ENCODE measurements at regions not wholly inside any gene's neighbourhood (a gene's known extent, or its start where the extent isn't known, plus 50 kb on each side); places are given as distances from the start of the nearest gene placed in this dataset.
A peak's percentile ranks its signal among the peaks of the same experiment; 100 is the strongest.

DNA sequence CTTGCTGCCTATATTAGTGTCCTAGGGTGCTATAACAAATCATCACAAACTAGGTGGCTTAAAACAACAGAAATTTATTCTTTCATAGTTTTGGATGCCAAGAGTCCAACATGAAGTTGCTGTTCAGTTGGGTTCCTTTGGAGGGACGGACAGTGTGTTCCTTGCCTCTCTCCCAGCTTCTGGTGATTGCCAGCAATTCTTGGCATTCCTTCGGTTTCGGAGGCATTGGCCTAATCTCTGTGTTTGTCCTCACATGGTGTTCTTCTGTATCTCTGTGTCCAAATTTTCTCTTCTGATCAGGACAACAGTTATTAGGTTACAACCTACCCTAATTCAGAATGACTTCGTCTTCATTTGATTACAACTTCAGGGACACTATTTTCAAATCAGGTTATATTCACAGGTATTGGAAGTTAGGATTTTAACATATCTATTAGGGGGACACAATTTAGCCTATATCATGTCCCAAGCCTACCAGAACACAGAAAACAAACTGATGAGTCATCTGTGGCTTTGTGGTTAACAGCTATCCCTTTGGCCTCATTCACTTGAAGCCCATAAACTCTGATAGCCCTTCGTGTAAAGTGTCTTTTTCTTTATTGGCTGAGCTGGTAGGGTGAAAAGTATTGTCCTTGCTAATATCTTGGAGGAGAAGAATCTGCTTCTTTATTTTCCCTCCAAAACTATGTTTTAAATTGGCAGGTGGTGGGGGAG, 83.2 kb upstream of the PAPPA2 start:
- Histone ChIP-seq H3K36me3 (replicated peaks in 1 of 2; ENCODE audit: control insufficient read depth in 1 of 2, insufficient read depth in 2 of 2, low read length in 2 of 2) (no peaks in the 10 kb centered on the region), H3K4me3 (replicated peaks in 1 of 3; ENCODE audit: insufficient read depth in 1 of 3, low read depth in 2 of 3, low read length in 3 of 3) (no peak overlapping the region), H3K4me1 (ENCODE audit: insufficient read depth, low read length) (no peaks in the 10 kb centered on the region), H3K79me2 (ENCODE audit: insufficient read depth, low read length) (no peaks in the 10 kb centered on the region), H3K27ac (ENCODE audit: extremely low read length, insufficient read depth, low read length) (no peak overlapping the region), H3K9ac (ENCODE audit: insufficient read depth, low read depth, low read length) (no peak overlapping the region), H3K9me3 (ENCODE audit: low read length) (no peaks in the 10 kb centered on the region), H3K27me3 (ENCODE audit: control insufficient read depth in 1 of 2, insufficient read depth in 2 of 2, low read length in 2 of 2) (no peaks in the 10 kb centered on the region), H3K4me2 (ENCODE audit: low read depth, low read length) (no peak overlapping the region), H2AFZ (ENCODE audit: low read length) (no peak overlapping the region), H4K20me1 (ENCODE audit: insufficient read depth, low read length) (no peaks in the 10 kb centered on the region)
- POLR2A ChIA-PET, result no interaction called here
- no peak for TF ChIP-seq ARNTL (CRISPR knock-in tag; IDR thresholded peaks at IDR 0.05)
- peak; percentile 8; the same call in 1 of the 2 replicates for TF ChIP-seq NFE2L2 (IDR thresholded peaks at IDR 0.05; ENCODE audit: low read length)
- no peak for TF ChIP-seq ZNF20 (CRISPR knock-in tag; IDR thresholded peaks at IDR 0.05)
- no TSS peak for BruUV-seq (replicated peaks)
- CTCF ChIA-PET (ENCODE audit: low intra/inter-chr PET ratio, low total read pairs), result no interaction called here
- FAIRE-seq (no peak), ATAC-seq (no peak), DNase-seq (ENCODE audit: low spot score) (no peak)
- intact Hi-C loops (cut with micrococcal nuclease; ENCODE audit: unreplicated experiment) (no loop called here), in situ Hi-C loops (cut with HindIII; ENCODE audit: extremely low pct_ligation_motif_present, low pct_unique_long_range_greater_than_20kb) (loop anchor here (10.0 to 25.0 kb wide), 3 partner anchors 308 to 505 kb away; no protein-coding TSS in a partner anchor)
- WGBS (ENCODE audit: low lambda C conversion rate), result 36% methylated on average over 5 of the region's 5 CpGs

DNA sequence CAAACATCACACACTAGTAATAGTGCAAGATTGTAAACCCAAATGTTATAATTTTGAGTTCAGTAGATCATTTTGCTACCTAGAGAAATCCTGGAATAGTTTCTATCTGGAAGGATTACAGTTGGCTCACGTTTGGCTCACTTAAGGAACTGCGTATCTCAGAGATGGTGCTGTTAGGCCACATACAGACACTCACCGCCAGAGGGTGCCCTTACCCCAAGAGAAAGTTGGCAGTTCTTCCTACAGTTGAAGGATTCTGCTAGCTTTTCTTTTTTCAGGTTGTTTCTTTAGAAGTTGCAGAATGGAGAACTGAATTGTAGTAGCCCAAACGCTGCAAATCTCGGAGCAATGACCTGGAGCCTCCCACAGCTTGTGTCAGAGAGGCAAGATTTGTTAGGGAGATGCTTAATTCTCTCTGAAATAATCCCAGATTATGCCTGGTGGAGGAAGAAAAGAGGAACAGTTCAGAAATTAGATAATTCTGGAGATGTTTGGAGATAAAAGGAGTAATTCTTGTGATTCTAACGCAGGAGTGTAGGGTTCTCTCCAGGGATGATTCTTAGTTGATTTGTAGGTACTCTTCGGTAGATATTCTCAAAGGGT, 87.9 kb upstream of the PAPPA2 start:
- BruUV-seq (replicated peaks), result no TSS peak
- no peaks in the 10 kb centered on the region for H3K4me1 ChIP-seq (ENCODE audit: insufficient read depth, low read length)
- no peak overlapping the region for H3K4me3 ChIP-seq (replicated peaks in 1 of 3; ENCODE audit: insufficient read depth in 1 of 3, low read depth in 2 of 3, low read length in 3 of 3)
- CTCF ChIA-PET (ENCODE audit: low intra/inter-chr PET ratio, low total read pairs), result interaction anchor here (1.2 to 1.4 kb wide), 3 partner anchors 317 to 506 kb away, joined by 3 to 4 read pairs (median 4); no protein-coding TSS in a partner anchor
- no peaks in the 10 kb centered on the region for H3K36me3 ChIP-seq (replicated peaks in 1 of 2; ENCODE audit: control insufficient read depth in 1 of 2, insufficient read depth in 2 of 2, low read length in 2 of 2)
- no peak overlapping the region for H3K4me2 ChIP-seq (ENCODE audit: low read depth, low read length)
- peak; percentile 82 for FAIRE-seq
- H3K9me3 ChIP-seq (ENCODE audit: low read length), result no peaks in the 10 kb centered on the region
- no peak overlapping the region for H3K27ac ChIP-seq (ENCODE audit: extremely low read length, insufficient read depth, low read length)
- H2AFZ ChIP-seq (ENCODE audit: low read length), result no peak overlapping the region
- POLR2A ChIA-PET, result no interaction called here
- intact Hi-C loops (cut with micrococcal nuclease; ENCODE audit: unreplicated experiment) (loop anchor here (1.0 kb wide), 1 partner anchor 91 kb away; no protein-coding TSS in a partner anchor), in situ Hi-C loops (cut with HindIII; ENCODE audit: extremely low pct_ligation_motif_present, low pct_unique_long_range_greater_than_20kb) (loop anchor here (10.0 to 25.0 kb wide), 3 partner anchors 312 to 510 kb away; no protein-coding TSS in a partner anchor)
- H3K9ac ChIP-seq (ENCODE audit: insufficient read depth, low read depth, low read length), result no peak overlapping the region
- H3K79me2 ChIP-seq (ENCODE audit: insufficient read depth, low read length), result no peaks in the 10 kb centered on the region
- peak; percentile 37 for DNase-seq (ENCODE audit: low spot score)
- 16% methylated on average over 5 of the region's 7 CpGs for WGBS (ENCODE audit: low lambda C conversion rate)
- H4K20me1 ChIP-seq (ENCODE audit: insufficient read depth, low read length), result no peaks in the 10 kb centered on the region
- no peaks in the 10 kb centered on the region for H3K27me3 ChIP-seq (ENCODE audit: control insufficient read depth in 1 of 2, insufficient read depth in 2 of 2, low read length in 2 of 2)
- peak; percentile 82 for ATAC-seq
- TF ChIP-seq ZBTB38 (CRISPR knock-in tag; IDR thresholded peaks at IDR 0.05) (no peak), ZFP1 (CRISPR knock-in tag; IDR thresholded peaks at IDR 0.05) (no peak), ELF1 (CRISPR knock-in tag; IDR thresholded peaks at IDR 0.05) (no peak), ZNF607 (CRISPR knock-in tag; IDR thresholded peaks at IDR 0.05; ENCODE audit: borderline replicate concordance) (no peak), FOSL1 (CRISPR knock-in tag; IDR thresholded peaks at IDR 0.05; ENCODE audit: borderline replicate concordance) (no peak), ZNF460 (CRISPR knock-in tag; IDR thresholded peaks at IDR 0.05; ENCODE audit: borderline replicate concordance) (no peak), ARNTL (CRISPR knock-in tag; IDR thresholded peaks at IDR 0.05) (no peak), XRCC5 (optimal IDR thresholded peaks at IDR 0.05; ENCODE audit: low read length) (peak; percentile 30), ZNF556 (CRISPR knock-in tag; IDR thresholded peaks at IDR 0.05; ENCODE audit: borderline replicate concordance) (no peak), ATF7-NPFF (CRISPR knock-in tag; IDR thresholded peaks at IDR 0.05; ENCODE audit: low read depth) (no peak), TEAD3 (CRISPR knock-in tag; optimal IDR thresholded peaks at IDR 0.05; ENCODE audit: borderline replicate concordance) (no peak)
- TF ChIP-seq, protein P1, sequence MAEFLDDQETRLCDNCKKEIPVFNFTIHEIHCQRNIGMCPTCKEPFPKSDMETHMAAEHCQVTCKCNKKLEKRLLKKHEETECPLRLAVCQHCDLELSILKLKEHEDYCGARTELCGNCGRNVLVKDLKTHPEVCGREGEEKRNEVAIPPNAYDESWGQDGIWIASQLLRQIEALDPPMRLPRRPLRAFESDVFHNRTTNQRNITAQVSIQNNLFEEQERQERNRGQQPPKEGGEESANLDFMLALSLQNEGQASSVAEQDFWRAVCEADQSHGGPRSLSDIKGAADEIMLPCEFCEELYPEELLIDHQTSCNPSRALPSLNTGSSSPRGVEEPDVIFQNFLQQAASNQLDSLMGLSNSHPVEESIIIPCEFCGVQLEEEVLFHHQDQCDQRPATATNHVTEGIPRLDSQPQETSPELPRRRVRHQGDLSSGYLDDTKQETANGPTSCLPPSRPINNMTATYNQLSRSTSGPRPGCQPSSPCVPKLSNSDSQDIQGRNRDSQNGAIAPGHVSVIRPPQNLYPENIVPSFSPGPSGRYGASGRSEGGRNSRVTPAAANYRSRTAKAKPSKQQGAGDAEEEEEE (CRISPR knock-in tag; IDR thresholded peaks at IDR 0.05; ENCODE audit: borderline replicate concordance), result no peak
- TF ChIP-seq, protein P2, sequence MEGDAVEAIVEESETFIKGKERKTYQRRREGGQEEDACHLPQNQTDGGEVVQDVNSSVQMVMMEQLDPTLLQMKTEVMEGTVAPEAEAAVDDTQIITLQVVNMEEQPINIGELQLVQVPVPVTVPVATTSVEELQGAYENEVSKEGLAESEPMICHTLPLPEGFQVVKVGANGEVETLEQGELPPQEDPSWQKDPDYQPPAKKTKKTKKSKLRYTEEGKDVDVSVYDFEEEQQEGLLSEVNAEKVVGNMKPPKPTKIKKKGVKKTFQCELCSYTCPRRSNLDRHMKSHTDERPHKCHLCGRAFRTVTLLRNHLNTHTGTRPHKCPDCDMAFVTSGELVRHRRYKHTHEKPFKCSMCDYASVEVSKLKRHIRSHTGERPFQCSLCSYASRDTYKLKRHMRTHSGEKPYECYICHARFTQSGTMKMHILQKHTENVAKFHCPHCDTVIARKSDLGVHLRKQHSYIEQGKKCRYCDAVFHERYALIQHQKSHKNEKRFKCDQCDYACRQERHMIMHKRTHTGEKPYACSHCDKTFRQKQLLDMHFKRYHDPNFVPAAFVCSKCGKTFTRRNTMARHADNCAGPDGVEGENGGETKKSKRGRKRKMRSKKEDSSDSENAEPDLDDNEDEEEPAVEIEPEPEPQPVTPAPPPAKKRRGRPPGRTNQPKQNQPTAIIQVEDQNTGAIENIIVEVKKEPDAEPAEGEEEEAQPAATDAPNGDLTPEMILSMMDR (CRISPR knock-in tag; IDR thresholded peaks at IDR 0.05), result peak; percentile 83
